ENCODE measurements at regions not wholly inside any gene's neighbourhood (a gene's known extent, or its start where the extent isn't known, plus 50 kb on each side); places are given as distances from the start of the nearest gene placed in this dataset.
"Not testable (repeated sequence)": the region's sequence is repeated elsewhere in the genome, so short reads cannot be mapped to it uniquely, and the experiment has no call there.

GRCh38 chr10:38600146-38600545 lies 506.0 kb downstream of the ZNF37A start:
- Mint-ChIP-seq H3K27ac (no peak overlapping the region), H3K4me3 (no peak overlapping the region), H3K27me3 (no peaks in the 10 kb centered on the region), H3K36me3 (ENCODE audit: low read depth) (no peaks in the 10 kb centered on the region), H3K4me1 (ENCODE audit: low read depth) (no peaks in the 10 kb centered on the region), H3K9me3 (peaks cover 50% of the 10 kb centered on the region)
- intact Hi-C loops (cut with micrococcal nuclease): no loop called here

DNA sequence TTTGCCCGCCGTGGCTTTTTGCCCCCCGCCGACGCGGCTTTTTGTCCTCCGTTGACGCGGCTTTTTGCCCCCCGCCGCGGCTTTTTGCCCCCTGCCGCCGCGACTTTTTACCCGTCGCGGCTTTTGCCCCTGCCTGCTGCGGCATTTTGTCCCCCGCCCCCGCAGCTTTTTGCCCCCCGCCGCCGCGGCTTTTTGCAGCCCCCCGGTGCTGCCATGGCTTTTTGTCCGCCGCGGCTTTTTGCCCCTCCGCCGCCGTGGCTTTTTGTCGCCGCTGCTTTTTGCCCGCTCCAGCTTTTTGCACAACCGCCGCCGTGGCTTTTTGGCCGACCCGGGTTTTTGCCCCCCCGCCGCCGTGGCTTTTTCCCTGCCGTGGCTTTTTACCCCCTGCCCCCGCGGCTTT lies 506.6 kb downstream of the ZNF37A start:
- intact Hi-C loops (cut with micrococcal nuclease): no loop called here

DNA sequence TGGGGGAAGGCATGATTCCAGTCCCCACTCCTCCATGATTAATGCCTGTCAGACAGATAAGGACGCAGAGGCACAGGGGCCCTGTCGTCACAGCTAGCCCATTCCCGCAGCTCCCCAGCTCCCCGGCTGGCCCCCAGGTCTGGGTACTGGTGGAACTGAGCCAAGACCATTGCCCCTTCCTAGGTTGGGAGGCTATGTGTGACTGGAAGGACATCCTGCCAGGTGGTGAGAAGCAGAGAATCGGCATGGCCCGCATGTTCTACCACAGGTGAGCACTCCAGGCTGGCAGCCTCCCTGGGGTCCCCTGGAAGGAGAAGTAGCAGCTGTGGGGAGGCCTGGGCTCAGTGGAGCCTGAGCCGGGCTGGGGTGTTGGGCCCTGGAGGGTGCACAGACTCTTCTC lies 509.5 kb downstream of the ZNF37A start:
- H3K4me3 Mint-ChIP-seq; H3K4me1 Mint-ChIP-seq (ENCODE audit: low read depth); H3K36me3 Mint-ChIP-seq (ENCODE audit: low read depth); H3K27ac Mint-ChIP-seq; H3K27me3 Mint-ChIP-seq; intact Hi-C loops (cut with micrococcal nuclease): not testable (repeated sequence)
- H3K9me3 Mint-ChIP-seq: peaks cover 85% of the 10 kb centered on the region

More for the DNA sequence above, 506.6 kb downstream of the ZNF37A start:
- peaks cover 55% of the 10 kb centered on the region for H3K9me3 Mint-ChIP-seq
- H3K36me3 Mint-ChIP-seq (ENCODE audit: low read depth): no peaks in the 10 kb centered on the region
- H3K4me1 Mint-ChIP-seq (ENCODE audit: low read depth): no peaks in the 10 kb centered on the region
- H3K4me3 Mint-ChIP-seq: no peak overlapping the region
- no peaks in the 10 kb centered on the region for H3K27me3 Mint-ChIP-seq
- no peak overlapping the region for H3K27ac Mint-ChIP-seq

- H3K36me3 Mint-ChIP-seq (ENCODE audit: low read depth); H3K4me3 Mint-ChIP-seq; H3K27me3 Mint-ChIP-seq; H3K4me1 Mint-ChIP-seq (ENCODE audit: low read depth); H3K27ac Mint-ChIP-seq; intact Hi-C loops (cut with micrococcal nuclease): not testable (repeated sequence)
- peaks cover 86% of the 10 kb centered on the region for H3K9me3 Mint-ChIP-seq
Measured at GRCh38 chr10:38604477-38604876, 510.3 kb downstream of the ZNF37A start.

DNA sequence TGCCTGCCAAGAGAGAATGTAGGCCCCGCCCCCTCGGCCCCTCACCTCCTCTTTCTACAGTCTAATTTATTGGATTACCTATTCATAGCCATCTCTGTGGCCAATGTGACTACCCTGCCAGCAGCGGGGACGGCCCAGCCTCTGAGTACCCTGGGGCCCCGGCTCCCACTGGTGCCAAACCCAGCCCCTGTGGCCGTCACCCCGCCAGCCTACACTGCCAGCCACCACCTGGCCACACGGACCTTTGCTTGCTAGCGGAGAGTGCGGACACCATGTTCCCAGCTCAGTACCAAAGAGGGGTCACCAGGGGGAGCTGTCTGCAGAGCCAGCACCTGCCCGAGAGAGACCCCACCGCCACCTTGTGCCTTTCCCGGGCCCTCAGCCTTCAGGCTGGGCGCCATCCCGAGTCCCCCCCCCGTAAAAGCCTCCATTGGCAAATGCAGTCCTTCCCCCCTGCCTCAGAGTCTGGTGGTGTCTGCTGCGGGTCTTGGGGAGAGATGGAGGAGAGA lies 511.1 kb downstream of the ZNF37A start:
- intact Hi-C loops (cut with micrococcal nuclease): no loop called here

DNA sequence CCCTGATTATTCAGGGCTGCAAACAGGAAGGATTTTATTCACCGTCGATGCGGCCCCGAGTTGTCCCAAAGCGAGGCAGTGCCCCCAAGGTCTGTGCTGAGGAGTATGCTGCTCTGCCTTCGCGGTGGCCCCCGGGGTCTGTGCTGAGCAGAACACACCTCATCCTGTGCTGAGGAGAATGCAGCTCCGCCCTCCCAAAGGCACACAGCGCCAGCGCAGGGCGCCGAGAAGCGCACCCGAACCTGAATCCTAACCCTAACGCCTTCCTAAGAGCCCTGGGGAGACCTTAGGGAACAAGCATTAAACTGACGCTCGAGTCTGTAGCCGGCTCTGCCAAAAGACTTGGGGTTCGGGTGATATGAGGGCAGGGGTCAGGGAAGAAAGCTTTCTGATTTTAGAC lies 521.5 kb downstream of the ZNF37A start:
- H3K27ac Mint-ChIP-seq; H3K4me3 Mint-ChIP-seq; intact Hi-C loops (cut with micrococcal nuclease); H3K4me1 Mint-ChIP-seq (ENCODE audit: low read depth); H3K27me3 Mint-ChIP-seq; H3K36me3 Mint-ChIP-seq (ENCODE audit: low read depth): not testable (repeated sequence)
- peaks cover 41% of the 10 kb centered on the region for H3K9me3 Mint-ChIP-seq

More for the DNA sequence above, 511.1 kb downstream of the ZNF37A start:
- Mint-ChIP-seq H3K27me3 (no peaks in the 10 kb centered on the region), H3K9me3 (peaks cover 87% of the 10 kb centered on the region), H3K4me1 (ENCODE audit: low read depth) (no peaks in the 10 kb centered on the region), H3K4me3 (no peak overlapping the region), H3K27ac (no peak overlapping the region), H3K36me3 (ENCODE audit: low read depth) (no peaks in the 10 kb centered on the region)

- H3K4me3 Mint-ChIP-seq; H3K4me1 Mint-ChIP-seq (ENCODE audit: low read depth); H3K27ac Mint-ChIP-seq; H3K36me3 Mint-ChIP-seq (ENCODE audit: low read depth); H3K27me3 Mint-ChIP-seq; H3K9me3 Mint-ChIP-seq; intact Hi-C loops (cut with micrococcal nuclease): not testable (repeated sequence)
Measured at GRCh38 chr10:38619831-38620230, 525.7 kb downstream of the ZNF37A start.

GRCh38 chr10:38635650-38636049 lies 541.5 kb downstream of the ZNF37A start:
- not testable (repeated sequence) for H3K4me1 Mint-ChIP-seq (ENCODE audit: low read depth)

More at GRCh38 chr10:38635650-38636049, 541.5 kb downstream of the ZNF37A start:
- H3K9me3 Mint-ChIP-seq: peaks cover 18% of the 10 kb centered on the region
- H3K27me3 Mint-ChIP-seq; H3K27ac Mint-ChIP-seq; H3K36me3 Mint-ChIP-seq (ENCODE audit: low read depth); H3K4me3 Mint-ChIP-seq; intact Hi-C loops (cut with micrococcal nuclease): not testable (repeated sequence)

All from dendritic cell treated with granulocyte-macrophage colony-stimulating factor and Interleukin-4, amounts not matched to agents 40 ng/mL and 50 ng/mL, for 4 days (primary cell).